ENCODE measurements at regions not wholly inside any gene's neighbourhood (a gene's known extent, or its start where the extent isn't known, plus 50 kb on each side); places are given as distances from the start of the nearest gene placed in this dataset.
A peak's percentile ranks its signal among the peaks of the same experiment; 100 is the strongest.
"Not testable (repeated sequence)": the region's sequence is repeated elsewhere in the genome, so short reads cannot be mapped to it uniquely, and the experiment has no call there.

DNA sequence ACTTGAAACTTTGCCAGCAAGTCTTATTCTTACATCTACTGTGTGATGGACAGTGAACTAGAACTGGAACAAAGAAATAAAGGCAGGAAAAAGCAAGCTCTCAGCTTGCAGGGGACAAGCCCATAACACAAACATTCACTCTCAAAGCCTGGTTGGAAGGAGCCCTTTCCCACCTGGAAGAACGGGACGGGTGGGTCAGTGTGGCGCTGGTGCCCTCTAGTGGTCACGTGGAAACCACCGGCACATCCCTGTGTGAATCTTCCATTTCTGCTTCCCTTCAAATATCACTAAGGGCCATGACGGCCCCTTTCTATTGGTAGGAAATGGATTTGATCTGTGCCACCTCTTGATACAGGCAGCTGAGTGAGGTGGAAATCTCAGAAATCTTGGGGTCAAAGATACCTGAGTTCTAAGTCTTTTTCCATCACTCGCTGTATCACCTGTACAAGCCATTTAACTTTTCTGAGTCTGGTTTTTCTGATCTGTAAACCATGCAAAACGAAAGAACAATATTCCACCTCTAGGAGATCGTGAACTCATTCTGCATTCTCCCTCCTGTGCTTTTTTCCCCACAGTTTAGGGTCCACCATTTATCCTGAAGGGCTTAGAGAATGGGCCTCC is 211.6 kb downstream of the MSX2 start:
- Histone ChIP-seq H3K4me1 (ENCODE audit: control insufficient read depth, insufficient read depth, low read length) (no peaks in the 10 kb centered on the region), H3K4me3 (ENCODE audit: low read length) (no peak overlapping the region), H3K36me3 (ENCODE audit: control insufficient read depth, insufficient read depth, low read length) (no peaks in the 10 kb centered on the region), H3K9ac (ENCODE audit: extremely low read depth, low read length, poor library complexity, severe bottlenecking) (no peak overlapping the region), H3K9me3 (ENCODE audit: control insufficient read depth, low read length) (no peaks in the 10 kb centered on the region), H3K27ac (ENCODE audit: low read depth, low read length) (no peak overlapping the region), H3K27me3 (ENCODE audit: control insufficient read depth, insufficient read depth, low read length, poor library complexity, severe bottlenecking) (no peaks in the 10 kb centered on the region)
- Mint-ChIP-seq H3K27ac (no peak overlapping the region), H3K27me3 (ENCODE audit: insufficient read depth) (peaks cover 2% of the 10 kb centered on the region), H3K4me3 (no peak overlapping the region), H3K9me3 (no peaks in the 10 kb centered on the region), H3K36me3 (ENCODE audit: low read depth) (no peaks in the 10 kb centered on the region), H3K4me1 (peaks cover 2% of the 10 kb centered on the region)
- TF ChIP-seq, protein P1, sequence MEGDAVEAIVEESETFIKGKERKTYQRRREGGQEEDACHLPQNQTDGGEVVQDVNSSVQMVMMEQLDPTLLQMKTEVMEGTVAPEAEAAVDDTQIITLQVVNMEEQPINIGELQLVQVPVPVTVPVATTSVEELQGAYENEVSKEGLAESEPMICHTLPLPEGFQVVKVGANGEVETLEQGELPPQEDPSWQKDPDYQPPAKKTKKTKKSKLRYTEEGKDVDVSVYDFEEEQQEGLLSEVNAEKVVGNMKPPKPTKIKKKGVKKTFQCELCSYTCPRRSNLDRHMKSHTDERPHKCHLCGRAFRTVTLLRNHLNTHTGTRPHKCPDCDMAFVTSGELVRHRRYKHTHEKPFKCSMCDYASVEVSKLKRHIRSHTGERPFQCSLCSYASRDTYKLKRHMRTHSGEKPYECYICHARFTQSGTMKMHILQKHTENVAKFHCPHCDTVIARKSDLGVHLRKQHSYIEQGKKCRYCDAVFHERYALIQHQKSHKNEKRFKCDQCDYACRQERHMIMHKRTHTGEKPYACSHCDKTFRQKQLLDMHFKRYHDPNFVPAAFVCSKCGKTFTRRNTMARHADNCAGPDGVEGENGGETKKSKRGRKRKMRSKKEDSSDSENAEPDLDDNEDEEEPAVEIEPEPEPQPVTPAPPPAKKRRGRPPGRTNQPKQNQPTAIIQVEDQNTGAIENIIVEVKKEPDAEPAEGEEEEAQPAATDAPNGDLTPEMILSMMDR (conservative IDR thresholded peaks at IDR 0.05): peak; percentile 95
- DNase-seq: peak; percentile 93
- 31 to 32% methylated on average over 9 of the region's 9 CpGs for WGBS, 2 experiments (ENCODE audit: insufficient coverage in 1 of 2, insufficient read length in 1 of 2)

DNA sequence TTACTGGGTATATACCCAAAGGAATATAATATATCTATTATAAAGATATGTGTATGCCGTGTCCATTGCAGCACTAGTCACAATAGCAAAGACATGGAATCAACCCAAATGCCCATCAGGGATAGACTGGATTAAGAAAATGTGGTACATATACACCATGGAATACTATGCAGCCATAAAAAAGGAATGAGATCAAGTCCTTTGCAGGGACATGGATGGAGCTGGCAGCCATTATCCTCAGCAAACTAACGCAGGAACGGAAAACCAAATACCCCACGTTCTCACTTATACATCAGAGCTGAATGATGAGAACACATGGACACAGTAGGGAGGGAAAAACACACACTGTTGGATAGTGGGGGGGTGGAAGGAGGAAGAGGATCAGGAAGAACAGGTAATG is 206.7 kb downstream of the MSX2 start:
- not testable (repeated sequence) for H3K4me1 ChIP-seq (ENCODE audit: control insufficient read depth, insufficient read depth, low read length); DNase-seq; H3K4me3 ChIP-seq (ENCODE audit: low read length); H3K27me3 Mint-ChIP-seq (ENCODE audit: insufficient read depth); H3K27ac ChIP-seq (ENCODE audit: low read depth, low read length); H3K27me3 ChIP-seq (ENCODE audit: control insufficient read depth, insufficient read depth, low read length, poor library complexity, severe bottlenecking); H3K36me3 ChIP-seq (ENCODE audit: control insufficient read depth, insufficient read depth, low read length); H3K9me3 ChIP-seq (ENCODE audit: control insufficient read depth, low read length); H3K4me3 Mint-ChIP-seq; H3K9ac ChIP-seq (ENCODE audit: extremely low read depth, low read length, poor library complexity, severe bottlenecking); H3K36me3 Mint-ChIP-seq (ENCODE audit: low read depth); H3K4me1 Mint-ChIP-seq; H3K9me3 Mint-ChIP-seq; H3K27ac Mint-ChIP-seq
- WGBS, 2 experiments (ENCODE audit: insufficient coverage in 1 of 2, insufficient read length in 1 of 2): 93 to 100% methylated on average over 1 to 4 of the region's 4 CpGs

DNA sequence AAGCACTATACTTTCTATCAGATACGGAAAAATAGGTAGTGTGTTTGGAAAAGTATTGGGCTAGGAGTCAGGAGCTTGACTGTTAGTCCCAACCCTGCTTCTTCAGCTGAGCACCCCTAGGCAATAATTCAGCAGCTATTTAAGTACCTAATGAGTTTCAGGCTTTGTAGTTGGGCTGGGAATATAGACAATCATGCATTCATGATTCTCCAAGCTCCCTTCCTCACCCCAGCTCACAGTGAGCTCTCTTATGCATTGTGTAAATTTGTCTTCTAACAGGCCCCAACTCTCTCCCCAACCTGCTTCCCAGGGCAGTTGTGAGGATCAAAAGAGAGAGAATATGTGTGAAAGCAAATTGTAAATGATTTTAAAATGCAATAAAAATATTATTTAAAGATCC is 201.2 kb downstream of the MSX2 start:
- Mint-ChIP-seq H3K27ac (no peak overlapping the region), H3K4me3 (no peak overlapping the region), H3K9me3 (no peaks in the 10 kb centered on the region), H3K27me3 (ENCODE audit: insufficient read depth) (no peaks in the 10 kb centered on the region), H3K36me3 (ENCODE audit: low read depth) (no peaks in the 10 kb centered on the region), H3K4me1 (peaks cover 2% of the 10 kb centered on the region)
- Histone ChIP-seq H3K9ac (ENCODE audit: extremely low read depth, low read length, poor library complexity, severe bottlenecking) (no peak overlapping the region), H3K36me3 (ENCODE audit: control insufficient read depth, insufficient read depth, low read length) (no peaks in the 10 kb centered on the region), H3K9me3 (ENCODE audit: control insufficient read depth, low read length) (no peaks in the 10 kb centered on the region), H3K4me3 (ENCODE audit: low read length) (no peak overlapping the region), H3K27ac (ENCODE audit: low read depth, low read length) (no peak overlapping the region), H3K4me1 (ENCODE audit: control insufficient read depth, insufficient read depth, low read length) (no peaks in the 10 kb centered on the region), H3K27me3 (ENCODE audit: control insufficient read depth, insufficient read depth, low read length, poor library complexity, severe bottlenecking) (no peaks in the 10 kb centered on the region)
- TF ChIP-seq, protein P1 (conservative IDR thresholded peaks at IDR 0.05): no peak
- WGBS, 2 experiments (ENCODE audit: insufficient coverage in 1 of 2, insufficient read length in 1 of 2): 100% methylated on average over 1 of the region's 1 CpG
- DNase-seq: no peak

DNA sequence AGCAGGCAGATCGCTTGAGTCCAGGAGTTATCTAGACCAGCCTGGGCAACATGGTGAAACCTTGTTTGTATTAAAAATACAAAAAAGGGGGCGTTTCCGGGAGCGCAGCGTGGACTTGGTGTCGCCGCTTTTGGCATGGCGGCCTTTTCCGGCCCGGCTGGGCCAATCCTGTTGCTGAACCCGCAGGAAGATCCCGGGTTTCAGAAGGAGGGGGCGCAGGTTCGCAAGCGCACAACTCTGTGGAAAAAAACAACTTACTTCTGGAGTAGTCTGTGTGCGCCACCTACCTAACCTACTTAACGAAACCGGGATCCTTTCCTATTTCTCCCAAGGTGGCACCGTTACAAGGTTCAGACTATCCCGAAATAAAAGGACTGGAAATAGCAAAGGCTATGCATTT is 198.6 kb downstream of the MSX2 start:
- TF ChIP-seq, protein P1 (conservative IDR thresholded peaks at IDR 0.05): no peak
- H3K4me3 Mint-ChIP-seq: no peak overlapping the region
- no peak for DNase-seq
- H3K36me3 Mint-ChIP-seq (ENCODE audit: low read depth): no peaks in the 10 kb centered on the region
- 92 to 95% methylated on average over 11 to 20 of the region's 20 CpGs for WGBS, 2 experiments (ENCODE audit: insufficient coverage in 1 of 2, insufficient read length in 1 of 2)
- Histone ChIP-seq H3K36me3 (ENCODE audit: control insufficient read depth, insufficient read depth, low read length) (no peaks in the 10 kb centered on the region), H3K9me3 (ENCODE audit: control insufficient read depth, low read length) (no peaks in the 10 kb centered on the region), H3K27ac (ENCODE audit: low read depth, low read length) (no peak overlapping the region), H3K4me1 (ENCODE audit: control insufficient read depth, insufficient read depth, low read length) (no peaks in the 10 kb centered on the region), H3K9ac (ENCODE audit: extremely low read depth, low read length, poor library complexity, severe bottlenecking) (no peak overlapping the region), H3K4me3 (ENCODE audit: low read length) (no peak overlapping the region), H3K27me3 (ENCODE audit: control insufficient read depth, insufficient read depth, low read length, poor library complexity, severe bottlenecking) (no peaks in the 10 kb centered on the region)
- H3K27ac Mint-ChIP-seq: no peak overlapping the region
- no peaks in the 10 kb centered on the region for H3K27me3 Mint-ChIP-seq (ENCODE audit: insufficient read depth)
- H3K9me3 Mint-ChIP-seq: no peaks in the 10 kb centered on the region
- H3K4me1 Mint-ChIP-seq: peaks cover 2% of the 10 kb centered on the region

All from endodermal cell (in vitro differentiated cells).